H7 (cell line): ENCODE measurements at regions not wholly inside any gene's neighbourhood (a gene's known extent, or its start where the extent isn't known, plus 50 kb on each side); places are given as distances from the start of the nearest gene placed in this dataset.
A peak's percentile ranks its signal among the peaks of the same experiment; 100 is the strongest.
"Not testable (repeated sequence)": the region's sequence is repeated elsewhere in the genome, so short reads cannot be mapped to it uniquely, and the experiment has no call there.

Experiments used
- DNase-seq: peaks from one replicate; pipeline ENCODE4 v3.0.0; 2012
- H3K27me3 ChIP-seq: 2 replicates; pipeline ENCODE4 v1.6.0; 2011; ENCODE audit warnings: mild to moderate bottlenecking, low read length; ENCODE audit not compliant: control insufficient read depth, insufficient read depth
- H3K36me3 ChIP-seq: replicated peaks from 2 replicates; pipeline ENCODE4 v1.5.1; 2011; ENCODE audit warnings: low read length; ENCODE audit not compliant: control insufficient read depth, insufficient read depth
- H3K4me3 ChIP-seq: 2 replicates; pipeline ENCODE4 v1.5.1; 2011; ENCODE audit warnings: low read depth, mild to moderate bottlenecking, control low read depth, low read length, moderate library complexity; ENCODE audit not compliant: insufficient read depth

- H3K4me3 ChIP-seq, H3K36me3 ChIP-seq, DNase-seq, H3K27me3 ChIP-seq: not testable (repeated sequence)
These were observed 112.7 kb downstream of the TENT5C start for GRCh38 chr1:117718596-117718995.

GRCh38 chr1:117719004-117719403, 113.2 kb downstream of the TENT5C start:
- Histone ChIP-seq H3K4me3 (no peak overlapping the region), H3K36me3 (no peaks in the 10 kb centered on the region), H3K27me3 (no peaks in the 10 kb centered on the region)
- no peak for DNase-seq

GRCh38 chr1:117732065-117732797, 126.4 kb downstream of the TENT5C start:
- no peaks in the 10 kb centered on the region for H3K36me3 ChIP-seq
- DNase-seq, result no peak
- no peak overlapping the region for H3K4me3 ChIP-seq
- no peaks in the 10 kb centered on the region for H3K27me3 ChIP-seq

- Histone ChIP-seq H3K36me3 (no peaks in the 10 kb centered on the region), H3K27me3 (no peaks in the 10 kb centered on the region), H3K4me3 (no peak overlapping the region)
- no peak for DNase-seq
These were observed 127.1 kb downstream of the TENT5C start for GRCh38 chr1:117732956-117733355.

- DNase-seq, result no peak
- no peak overlapping the region for H3K4me3 ChIP-seq
- no peaks in the 10 kb centered on the region for H3K36me3 ChIP-seq
- H3K27me3 ChIP-seq, result no peaks in the 10 kb centered on the region
These were observed 128.6 kb downstream of the TENT5C start for GRCh38 chr1:117734403-117734802.

GRCh38 chr1:117735045-117735992, 129.5 kb downstream of the TENT5C start:
- Histone ChIP-seq H3K36me3 (no peaks in the 10 kb centered on the region), H3K27me3 (no peaks in the 10 kb centered on the region), H3K4me3 (no peak overlapping the region)
- DNase-seq, result peak; percentile 41

- no peak for DNase-seq
- Histone ChIP-seq H3K36me3 (no peaks in the 10 kb centered on the region), H3K27me3 (no peaks in the 10 kb centered on the region), H3K4me3 (no peak overlapping the region)
These were observed 133.7 kb downstream of the TENT5C start for GRCh38 chr1:117739504-117739903.

GRCh38 chr1:117740496-117740895, 134.6 kb downstream of the TENT5C start:
- no peak for DNase-seq
- Histone ChIP-seq H3K4me3 (no peak overlapping the region), H3K36me3 (no peaks in the 10 kb centered on the region), H3K27me3 (no peaks in the 10 kb centered on the region)

GRCh38 chr1:117746565-117746964, 140.7 kb downstream of the TENT5C start:
- not testable (repeated sequence) for H3K27me3 ChIP-seq, H3K36me3 ChIP-seq, DNase-seq, H3K4me3 ChIP-seq

- H3K36me3 ChIP-seq, result no peaks in the 10 kb centered on the region
These were observed 141.8 kb downstream of the TENT5C start for GRCh38 chr1:117747605-117748004.

GRCh38 chr1:117751321-117751720, 145.5 kb downstream of the TENT5C start:
- Histone ChIP-seq H3K36me3 (no peaks in the 10 kb centered on the region), H3K27me3 (no peaks in the 10 kb centered on the region), H3K4me3 (no peak overlapping the region)
- DNase-seq, result no peak

More at GRCh38 chr1:117747605-117748004, 141.8 kb downstream of the TENT5C start:
- H3K27me3 ChIP-seq, result no peaks in the 10 kb centered on the region
- no peak for DNase-seq
- no peak overlapping the region for H3K4me3 ChIP-seq

GRCh38 chr1:117752661-117753060, 146.8 kb downstream of the TENT5C start:
- Histone ChIP-seq H3K36me3 (no peaks in the 10 kb centered on the region), H3K4me3 (no peak overlapping the region), H3K27me3 (no peaks in the 10 kb centered on the region)
- DNase-seq, result no peak

- Histone ChIP-seq H3K4me3 (no peak overlapping the region), H3K36me3 (no peaks in the 10 kb centered on the region)
- DNase-seq, result no peak
These were observed 147.4 kb downstream of the TENT5C start for GRCh38 chr1:117753232-117753631.

GRCh38 chr1:117753652-117754051, 147.8 kb downstream of the TENT5C start:
- H3K27me3 ChIP-seq, result no peaks in the 10 kb centered on the region
- H3K36me3 ChIP-seq, result no peaks in the 10 kb centered on the region
- no peak for DNase-seq
- H3K4me3 ChIP-seq, result no peak overlapping the region

More at GRCh38 chr1:117753232-117753631, 147.4 kb downstream of the TENT5C start:
- H3K27me3 ChIP-seq, result no peaks in the 10 kb centered on the region
